A172 (cell line): ENCODE measurements at regions not wholly inside any gene's neighbourhood (a gene's known extent, or its start where the extent isn't known, plus 50 kb on each side); places are given as distances from the start of the nearest gene placed in this dataset.

Experiments used
- DNase-seq: peaks from one replicate; pipeline ENCODE4 v3.0.0-alpha.2; 2015; ENCODE audit warnings: low spot score

DNA sequence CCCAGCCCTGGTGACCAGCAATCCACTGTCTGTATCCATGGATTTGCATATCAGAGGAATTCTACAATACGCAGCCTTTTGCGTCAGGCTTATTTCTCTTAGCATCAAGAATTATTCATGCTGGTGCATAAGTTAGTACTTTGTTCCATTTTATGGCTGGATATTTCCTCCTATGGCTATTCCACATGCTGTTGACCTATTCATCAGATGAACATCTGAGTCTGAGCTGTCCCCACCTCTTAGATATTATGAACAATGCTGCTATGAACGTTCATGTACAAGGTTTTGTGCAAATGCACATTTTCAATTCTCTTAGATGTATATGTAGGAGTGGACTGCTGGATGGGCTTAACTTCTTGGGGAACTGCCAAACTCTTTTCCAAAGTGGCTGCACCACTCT lies 79.0 kb upstream of the CST7 start:
- no peak for DNase-seq

GRCh38 chr20:24870881-24871280 lies 78.2 kb upstream of the CST7 start:
- no peak for DNase-seq

- no peak for DNase-seq
These were observed 77.4 kb upstream of the CST7 start for GRCh38 chr20:24871480-24872213.

DNA sequence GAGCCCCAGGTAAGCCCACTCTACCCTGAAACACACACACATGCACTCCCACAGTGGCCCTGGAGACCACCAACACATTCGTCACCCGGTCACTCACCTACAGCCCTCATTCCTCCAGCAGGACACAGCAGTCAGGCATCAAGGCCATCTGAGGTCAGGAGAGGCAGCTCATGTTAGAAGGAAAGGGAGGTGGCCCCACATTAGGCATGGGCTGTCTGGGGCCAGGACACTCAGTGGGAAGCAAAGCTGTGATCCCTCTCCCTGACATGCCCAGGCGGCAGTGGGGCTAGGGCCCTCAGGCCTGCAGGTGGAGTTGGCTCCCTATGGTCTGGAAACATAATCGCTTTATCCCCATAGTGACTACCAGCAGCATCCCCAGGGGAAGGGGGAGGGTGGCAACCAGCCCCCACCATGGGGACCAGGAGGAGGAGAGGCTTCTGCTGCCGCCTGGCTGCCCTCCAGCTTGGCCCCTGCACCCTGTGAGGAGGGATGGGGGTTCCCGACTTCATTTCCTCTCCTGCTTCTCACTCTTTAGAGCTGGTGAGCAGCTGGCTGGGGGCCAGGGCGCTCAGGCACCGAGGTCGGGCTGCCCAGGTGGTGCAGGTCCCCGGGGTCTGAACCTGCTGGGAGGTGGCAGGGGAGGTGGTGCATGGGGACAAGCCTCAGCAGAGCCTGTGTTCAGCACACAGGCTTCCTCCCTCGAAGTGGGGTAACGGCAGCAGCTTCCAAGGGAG lies 76.6 kb upstream of the CST7 start:
- no peak for DNase-seq

DNA sequence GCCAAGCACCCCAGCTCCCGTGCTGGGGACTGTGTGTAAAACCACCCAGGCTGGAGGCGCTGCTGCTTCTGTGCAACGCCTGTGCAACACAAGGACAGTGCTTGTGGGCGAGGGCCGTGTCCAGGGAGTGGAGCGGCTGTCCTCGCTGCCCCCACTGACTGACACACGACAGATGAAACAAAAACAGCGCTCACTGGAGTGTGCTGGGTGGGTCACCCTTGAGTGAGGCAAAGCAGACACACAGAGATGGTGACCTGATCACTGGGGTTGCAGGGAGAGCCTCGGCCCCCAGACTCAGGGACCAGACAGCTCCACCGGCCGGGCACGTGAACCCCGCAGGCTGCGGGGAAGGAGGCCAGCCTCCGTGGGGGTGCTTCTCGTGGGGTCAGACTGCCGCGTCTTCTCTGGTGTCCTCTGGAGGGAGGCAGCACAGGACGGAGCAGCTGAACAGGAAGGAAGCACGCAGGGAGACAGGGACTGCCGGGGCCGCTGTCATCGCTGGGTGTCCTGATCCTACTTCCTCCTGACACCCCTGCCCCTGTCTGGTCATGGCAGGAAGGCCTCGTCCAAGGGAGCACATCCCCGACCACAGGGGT lies 75.9 kb upstream of the CST7 start:
- DNase-seq: no peak

- DNase-seq: no peak
These were observed 74.0 kb upstream of the CST7 start for GRCh38 chr20:24875078-24875477.

GRCh38 chr20:24877652-24878051 lies 71.4 kb upstream of the CST7 start:
- DNase-seq: no peak

- DNase-seq: no peak
These were observed 70.4 kb upstream of the CST7 start for GRCh38 chr20:24878657-24879056.

DNA sequence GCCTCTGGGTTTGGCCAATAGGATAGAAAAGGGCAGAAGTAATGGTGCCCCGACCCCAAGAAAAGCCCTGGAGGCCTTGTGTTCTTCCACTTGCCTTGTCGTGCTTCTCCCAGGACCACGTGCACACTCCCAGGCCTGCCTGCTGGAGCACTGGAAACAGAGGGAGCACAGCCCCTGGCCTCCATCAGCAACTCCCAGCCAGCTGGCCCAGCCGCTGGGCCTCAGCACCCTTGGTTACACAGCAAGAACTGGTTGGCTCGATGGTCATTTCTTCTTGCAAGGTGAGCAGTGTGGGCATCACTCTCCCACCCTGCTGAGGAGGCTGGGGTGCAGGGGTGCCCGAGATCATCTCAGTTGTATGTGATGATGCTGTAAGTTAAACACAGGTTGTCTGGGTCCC lies 69.2 kb upstream of the CST7 start:
- no peak for DNase-seq

DNA sequence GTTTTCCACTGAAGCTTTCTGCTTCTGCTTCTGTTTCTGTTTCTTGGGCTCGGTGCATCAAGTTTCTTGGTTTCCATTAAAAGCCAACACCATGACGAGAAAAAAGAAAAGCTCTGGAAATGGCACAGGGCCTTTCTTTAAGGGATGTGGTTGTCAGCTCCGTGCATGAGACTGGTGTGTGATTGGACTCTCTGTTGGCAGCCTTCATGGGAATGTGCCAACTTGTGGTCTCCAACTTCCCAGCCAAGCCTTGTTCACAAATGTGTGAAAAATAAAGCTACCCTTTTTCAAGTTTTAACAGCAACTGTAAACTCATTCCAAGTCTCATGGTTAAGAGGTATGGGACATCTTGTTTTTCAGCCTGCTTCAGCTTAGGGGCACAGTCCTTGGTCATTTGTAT lies 68.7 kb upstream of the CST7 start:
- DNase-seq: no peak

DNA sequence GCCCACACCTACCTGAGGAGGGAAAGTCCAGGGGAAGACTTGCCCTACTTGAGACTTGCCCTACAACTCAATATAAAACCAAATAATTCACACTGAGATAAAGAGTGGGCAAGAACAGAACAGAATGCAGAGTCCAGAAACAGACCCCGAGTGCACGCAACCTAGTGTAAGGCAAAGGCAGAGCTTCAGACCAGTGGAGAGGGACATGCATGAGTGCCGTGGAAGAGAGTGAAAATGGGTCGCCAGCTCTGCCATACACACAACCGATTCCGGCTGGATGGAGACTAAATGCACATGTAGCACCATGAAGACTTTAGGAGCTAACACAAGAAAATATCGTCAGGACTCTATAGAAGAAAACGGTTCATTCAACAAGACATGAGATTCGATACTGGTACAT lies 58.8 kb upstream of the CST7 start:
- DNase-seq: no peak

DNA sequence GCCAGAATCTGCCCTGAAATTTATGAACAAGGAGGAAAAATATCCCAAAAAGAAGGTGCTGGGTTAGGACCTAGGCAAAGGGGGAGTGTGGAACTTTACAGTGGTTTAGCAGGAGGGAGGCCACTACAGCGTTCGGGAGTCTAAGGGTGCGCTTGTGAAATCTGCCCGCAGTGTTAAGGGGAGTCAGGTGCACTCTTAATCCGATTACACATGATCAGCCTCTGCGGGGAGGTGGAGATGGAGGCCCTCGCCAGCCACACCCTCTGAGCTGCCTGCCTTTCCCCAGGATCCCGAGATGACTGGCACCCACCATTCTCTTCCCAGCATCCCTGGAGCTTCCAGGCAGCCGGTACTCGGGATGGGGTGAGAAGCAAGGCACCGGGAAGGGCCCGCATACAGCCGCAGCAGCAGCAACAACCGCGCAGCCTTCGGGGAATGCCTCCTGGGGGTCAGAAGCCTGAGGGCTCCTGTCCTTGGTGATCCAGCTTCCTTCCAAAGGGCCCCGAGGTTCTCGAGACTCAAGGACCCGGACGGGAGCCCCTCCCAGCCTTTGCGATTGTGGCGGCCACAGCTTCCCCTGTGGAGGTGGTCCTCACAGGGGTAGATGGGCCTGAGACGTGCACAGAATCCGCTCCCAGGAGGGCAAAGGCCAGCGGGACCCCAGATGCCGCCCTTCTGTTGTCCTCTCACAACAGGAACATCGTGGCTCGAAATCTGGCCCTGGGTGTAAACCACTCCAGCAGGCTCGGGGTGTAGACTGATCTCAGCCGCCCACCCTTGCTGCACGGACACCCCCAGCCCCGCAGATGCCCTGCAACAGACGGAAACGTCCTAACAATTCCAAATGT lies 57.3 kb upstream of the CST7 start:
- DNase-seq: no peak

GRCh38 chr20:24892522-24892921 lies 56.5 kb upstream of the CST7 start:
- no peak for DNase-seq

- DNase-seq: no peak
These were observed 56.1 kb upstream of the CST7 start for GRCh38 chr20:24892931-24893330.

DNA sequence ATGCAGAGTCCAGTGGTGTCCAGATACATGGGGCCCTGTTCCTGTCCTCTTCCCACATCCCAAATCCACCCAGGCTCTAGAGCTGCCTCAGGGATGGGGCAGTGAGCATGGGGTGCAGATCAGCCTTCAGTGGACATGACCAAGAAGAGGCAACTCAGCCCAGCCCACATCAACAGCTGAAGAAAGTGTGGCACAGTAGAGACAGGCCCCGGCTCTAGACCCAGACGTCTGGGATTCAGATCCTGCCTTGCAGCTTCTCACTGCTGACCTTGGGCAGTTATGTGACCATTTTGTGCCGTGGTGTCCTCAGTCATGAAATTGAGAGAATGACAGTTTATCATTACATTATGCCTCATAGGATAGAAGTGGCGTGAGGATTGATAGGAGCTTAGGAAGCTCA lies 54.6 kb upstream of the CST7 start:
- DNase-seq: no peak

DNA sequence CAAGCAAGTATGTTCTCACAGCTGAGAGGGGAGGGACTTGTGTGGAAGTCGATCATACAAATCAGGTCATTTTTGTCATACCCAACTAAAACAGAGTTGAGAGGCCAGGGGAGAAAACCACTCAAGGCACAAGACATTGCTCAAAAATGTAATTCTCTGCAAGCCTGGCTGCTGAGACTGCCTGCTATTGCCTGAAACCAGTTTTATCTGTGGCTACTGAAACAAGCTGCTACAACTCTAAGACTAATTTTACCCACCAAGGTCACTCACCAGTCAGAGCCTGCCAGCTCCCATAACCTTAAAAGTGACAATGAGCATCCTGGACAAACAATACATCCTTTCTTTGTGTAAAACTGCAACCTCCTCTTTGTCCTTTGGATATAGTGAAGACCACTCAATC lies 54.1 kb upstream of the CST7 start:
- DNase-seq: no peak

DNA sequence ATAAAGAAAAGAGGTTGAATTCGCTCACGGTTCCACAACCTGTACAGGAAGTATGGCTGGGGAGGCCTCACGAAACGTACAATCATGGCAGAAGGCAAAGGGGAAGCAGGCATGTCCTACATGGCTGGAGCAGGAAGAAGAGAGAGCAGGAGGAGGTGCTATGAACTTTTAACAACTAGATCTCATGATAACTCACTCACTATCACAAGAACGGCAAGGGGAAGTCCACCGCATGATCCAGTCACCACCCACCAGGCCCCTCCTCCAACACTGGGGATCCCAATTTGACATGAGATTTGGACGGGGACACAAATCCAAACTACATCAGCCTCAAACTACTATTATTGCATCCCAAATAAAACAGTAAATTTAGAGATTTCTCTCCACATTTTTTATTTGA lies 53.6 kb upstream of the CST7 start:
- DNase-seq: no peak

DNA sequence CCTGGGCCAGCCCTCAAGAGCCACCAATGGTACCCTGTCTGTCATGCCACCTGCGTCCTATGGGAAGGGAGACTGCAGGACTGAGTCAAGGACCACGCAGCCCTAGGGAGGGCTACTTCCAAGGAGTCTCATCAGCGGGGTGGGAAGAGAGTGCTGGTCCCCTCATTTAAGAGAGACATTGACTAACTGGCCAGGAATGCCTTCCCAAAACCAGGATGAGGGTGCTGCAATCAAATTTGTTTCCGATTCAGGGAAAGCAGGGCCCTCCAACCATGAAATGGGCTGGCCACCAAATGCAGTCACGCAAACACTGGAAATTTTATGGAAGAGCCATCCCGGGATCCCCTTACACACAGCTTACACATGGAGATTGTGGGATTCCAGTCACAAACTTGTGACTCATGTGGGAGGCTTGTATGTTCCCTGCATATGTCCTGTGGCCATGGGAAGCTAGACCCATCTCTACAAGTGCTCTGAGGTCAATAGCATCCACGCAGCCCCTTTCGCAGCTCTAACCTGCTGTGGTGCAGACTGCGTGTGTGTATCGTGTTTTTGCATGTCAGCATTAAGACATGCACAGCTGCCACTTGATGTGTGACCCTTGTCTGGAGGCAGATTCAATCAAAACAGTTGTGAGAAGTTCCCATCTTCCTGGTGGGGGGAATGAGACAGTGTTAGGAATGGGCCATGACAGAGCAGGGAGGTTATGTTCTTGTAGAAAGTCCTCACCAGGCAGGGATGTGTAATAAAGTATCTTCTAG lies 53.0 kb upstream of the CST7 start:
- no peak for DNase-seq

- no peak for DNase-seq
These were observed 52.1 kb upstream of the CST7 start for GRCh38 chr20:24896984-24897383.

GRCh38 chr20:24897974-24898373 lies 51.1 kb upstream of the CST7 start:
- DNase-seq: no peak

DNA sequence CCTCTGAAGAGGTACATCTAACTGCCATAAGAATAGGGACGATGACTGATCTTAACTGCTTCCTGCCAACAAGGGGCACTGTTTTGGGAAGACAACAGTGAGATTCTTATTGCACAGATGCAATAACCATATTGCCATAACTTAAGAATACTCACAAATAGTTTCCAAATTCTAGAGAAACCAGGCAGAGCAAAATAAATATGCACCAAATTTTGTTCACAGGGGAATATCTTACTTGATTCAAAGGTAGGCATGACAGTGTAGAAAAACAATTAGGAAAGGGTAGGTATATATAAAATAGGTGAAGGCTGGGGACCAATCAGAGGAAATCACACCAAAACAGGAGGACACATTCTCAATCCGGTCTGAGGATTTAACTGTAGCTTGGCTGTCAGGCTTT lies 49.9 kb upstream of the CST7 start:
- DNase-seq: no peak
